ENCODE measurements at regions not wholly inside any gene's neighbourhood (a gene's known extent, or its start where the extent isn't known, plus 50 kb on each side); places are given as distances from the start of the nearest gene placed in this dataset.

DNA sequence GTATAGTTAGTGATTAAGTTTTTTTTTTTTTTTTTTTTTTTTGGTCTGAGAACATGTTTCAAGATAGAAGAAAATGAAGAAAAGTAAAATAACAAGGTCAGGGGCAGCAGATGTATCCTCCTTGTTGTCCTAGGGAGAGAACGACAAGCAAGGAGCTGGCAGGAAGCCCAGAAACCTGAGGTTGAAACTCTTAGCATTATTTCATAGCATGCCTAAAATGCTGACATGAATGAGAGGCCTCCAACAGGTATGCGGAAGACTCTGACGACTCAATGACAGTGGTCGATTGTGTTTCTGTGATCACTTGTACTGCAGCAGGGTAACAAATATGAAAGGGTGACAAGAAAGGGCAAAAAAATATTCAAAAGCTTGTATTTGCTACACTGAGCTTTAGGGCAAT is 415.9 kb downstream of the PLA2G4A start:
- no peak overlapping the region for H2AFZ ChIP-seq (ENCODE audit: low read length)
- H3K9me2 ChIP-seq (ENCODE audit: low read depth, low read length), result no peaks in the 10 kb centered on the region
- 0 out of 2 replicates have a peak, but pooled peaks cover 3% of the 10 kb centered on the region for H3K9me3 ChIP-seq (ENCODE audit: low read length)
- TF ChIP-seq, protein P1, sequence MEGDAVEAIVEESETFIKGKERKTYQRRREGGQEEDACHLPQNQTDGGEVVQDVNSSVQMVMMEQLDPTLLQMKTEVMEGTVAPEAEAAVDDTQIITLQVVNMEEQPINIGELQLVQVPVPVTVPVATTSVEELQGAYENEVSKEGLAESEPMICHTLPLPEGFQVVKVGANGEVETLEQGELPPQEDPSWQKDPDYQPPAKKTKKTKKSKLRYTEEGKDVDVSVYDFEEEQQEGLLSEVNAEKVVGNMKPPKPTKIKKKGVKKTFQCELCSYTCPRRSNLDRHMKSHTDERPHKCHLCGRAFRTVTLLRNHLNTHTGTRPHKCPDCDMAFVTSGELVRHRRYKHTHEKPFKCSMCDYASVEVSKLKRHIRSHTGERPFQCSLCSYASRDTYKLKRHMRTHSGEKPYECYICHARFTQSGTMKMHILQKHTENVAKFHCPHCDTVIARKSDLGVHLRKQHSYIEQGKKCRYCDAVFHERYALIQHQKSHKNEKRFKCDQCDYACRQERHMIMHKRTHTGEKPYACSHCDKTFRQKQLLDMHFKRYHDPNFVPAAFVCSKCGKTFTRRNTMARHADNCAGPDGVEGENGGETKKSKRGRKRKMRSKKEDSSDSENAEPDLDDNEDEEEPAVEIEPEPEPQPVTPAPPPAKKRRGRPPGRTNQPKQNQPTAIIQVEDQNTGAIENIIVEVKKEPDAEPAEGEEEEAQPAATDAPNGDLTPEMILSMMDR (IDR thresholded peaks at IDR 0.05; ENCODE audit: low read length), result no peak
- no peak for TF ChIP-seq EZH2 (IDR thresholded peaks at IDR 0.05; ENCODE audit: borderline replicate concordance, low read length)
- no peaks in the 10 kb centered on the region for H3K4me1 ChIP-seq (ENCODE audit: insufficient read depth, low read length, severe bottlenecking)
- H3K4me3 ChIP-seq (ENCODE audit: low read depth, low read length, poor library complexity, severe bottlenecking), result no peak overlapping the region
- H4K20me1 ChIP-seq (ENCODE audit: insufficient read depth, low read length), result no peaks in the 10 kb centered on the region
- no peaks in the 10 kb centered on the region for H3K79me2 ChIP-seq (ENCODE audit: insufficient read depth, low read length)
- H3F3A ChIP-seq (ENCODE audit: insufficient read depth, low read length), result no peaks in the 10 kb centered on the region
- no peak overlapping the region for H3K4me2 ChIP-seq (ENCODE audit: low read length)
- no peak overlapping the region for H3K27ac ChIP-seq (ENCODE audit: low read depth, low read length, poor library complexity, severe bottlenecking)
- no peaks in the 10 kb centered on the region for H3K36me3 ChIP-seq (ENCODE audit: insufficient read depth, low read length)
- no peak overlapping the region for H3K9ac ChIP-seq (ENCODE audit: low read length)
- H3K27me3 ChIP-seq (ENCODE audit: insufficient read depth, low read length), result no peaks in the 10 kb centered on the region

DNA sequence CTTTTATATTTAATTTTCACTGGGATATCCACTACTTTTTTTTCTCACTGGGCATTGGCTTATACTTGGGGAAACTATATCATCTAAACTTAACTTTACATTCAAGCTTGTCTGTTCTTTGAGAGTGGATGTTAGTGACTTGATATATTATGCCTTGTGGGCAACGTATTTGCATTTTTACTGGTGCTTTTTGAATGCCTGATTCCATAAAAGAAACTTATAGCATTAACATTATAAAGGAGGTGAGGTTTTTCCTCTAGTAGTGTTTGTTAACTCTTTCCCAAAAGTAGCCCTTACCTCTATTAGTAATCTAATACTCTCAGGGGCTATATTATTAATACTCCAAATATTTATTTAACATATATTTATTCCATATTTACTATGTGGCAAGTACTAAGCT is 416.5 kb downstream of the PLA2G4A start:
- no peak overlapping the region for H3K9ac ChIP-seq (ENCODE audit: low read length)

DNA sequence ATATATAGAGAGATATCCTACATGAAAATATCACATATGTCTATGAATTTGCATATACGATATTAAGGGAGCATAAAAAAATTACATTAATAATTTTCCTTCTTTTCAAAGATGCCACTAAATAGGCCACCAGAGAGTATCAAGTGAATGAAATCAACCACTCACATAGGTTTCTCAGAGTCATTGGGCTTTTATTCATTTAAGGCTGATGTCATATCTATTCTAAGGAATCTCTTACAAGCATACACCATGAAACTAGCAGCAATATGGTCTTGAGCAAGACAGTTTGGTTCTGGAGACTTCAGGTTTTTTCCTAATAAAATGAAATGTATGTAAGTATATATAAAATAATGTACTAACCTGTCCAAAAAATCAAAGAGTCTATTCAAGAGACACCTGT is 420.4 kb downstream of the PLA2G4A start:
- H3K9ac ChIP-seq (ENCODE audit: low read length), result no peak overlapping the region
- H3K9me3 ChIP-seq (ENCODE audit: low read length), result 0 out of 2 replicates have a peak, but pooled peaks cover 3% of the 10 kb centered on the region

More for the DNA sequence above, 416.5 kb downstream of the PLA2G4A start:
- no peaks in the 10 kb centered on the region for H3K4me1 ChIP-seq (ENCODE audit: insufficient read depth, low read length, severe bottlenecking)
- H3K9me2 ChIP-seq (ENCODE audit: low read depth, low read length), result no peaks in the 10 kb centered on the region
- H3K27ac ChIP-seq (ENCODE audit: low read depth, low read length, poor library complexity, severe bottlenecking), result no peak overlapping the region
- H3K36me3 ChIP-seq (ENCODE audit: insufficient read depth, low read length), result no peaks in the 10 kb centered on the region
- H2AFZ ChIP-seq (ENCODE audit: low read length), result no peak overlapping the region
- H4K20me1 ChIP-seq (ENCODE audit: insufficient read depth, low read length), result no peaks in the 10 kb centered on the region
- no peaks in the 10 kb centered on the region for H3F3A ChIP-seq (ENCODE audit: insufficient read depth, low read length)
- no peaks in the 10 kb centered on the region for H3K79me2 ChIP-seq (ENCODE audit: insufficient read depth, low read length)
- H3K9me3 ChIP-seq (ENCODE audit: low read length), result 0 out of 2 replicates have a peak, but pooled peaks cover 3% of the 10 kb centered on the region
- no peak overlapping the region for H3K4me2 ChIP-seq (ENCODE audit: low read length)
- TF ChIP-seq, protein P1 (IDR thresholded peaks at IDR 0.05; ENCODE audit: low read length), result no peak
- no peak for TF ChIP-seq EZH2 (IDR thresholded peaks at IDR 0.05; ENCODE audit: borderline replicate concordance, low read length)
- no peaks in the 10 kb centered on the region for H3K27me3 ChIP-seq (ENCODE audit: insufficient read depth, low read length)
- no peak overlapping the region for H3K4me3 ChIP-seq (ENCODE audit: low read depth, low read length, poor library complexity, severe bottlenecking)

More for the DNA sequence above, 420.4 kb downstream of the PLA2G4A start:
- no peaks in the 10 kb centered on the region for H3K27me3 ChIP-seq (ENCODE audit: insufficient read depth, low read length)
- no peaks in the 10 kb centered on the region for H3K79me2 ChIP-seq (ENCODE audit: insufficient read depth, low read length)
- H3K4me1 ChIP-seq (ENCODE audit: insufficient read depth, low read length, severe bottlenecking), result no peaks in the 10 kb centered on the region
- no peaks in the 10 kb centered on the region for H4K20me1 ChIP-seq (ENCODE audit: insufficient read depth, low read length)
- no peak overlapping the region for H3K4me3 ChIP-seq (ENCODE audit: low read depth, low read length, poor library complexity, severe bottlenecking)
- no peak for TF ChIP-seq EZH2 (IDR thresholded peaks at IDR 0.05; ENCODE audit: borderline replicate concordance, low read length)
- TF ChIP-seq, protein P1 (IDR thresholded peaks at IDR 0.05; ENCODE audit: low read length), result no peak
- H3K4me2 ChIP-seq (ENCODE audit: low read length), result no peak overlapping the region
- H2AFZ ChIP-seq (ENCODE audit: low read length), result no peak overlapping the region
- no peaks in the 10 kb centered on the region for H3F3A ChIP-seq (ENCODE audit: insufficient read depth, low read length)
- H3K27ac ChIP-seq (ENCODE audit: low read depth, low read length, poor library complexity, severe bottlenecking), result no peak overlapping the region
- H3K9me2 ChIP-seq (ENCODE audit: low read depth, low read length), result no peaks in the 10 kb centered on the region
- H3K36me3 ChIP-seq (ENCODE audit: insufficient read depth, low read length), result no peaks in the 10 kb centered on the region
